ENCODE measurements at regions not wholly inside any gene's neighbourhood (a gene's known extent, or its start where the extent isn't known, plus 50 kb on each side); places are given as distances from the start of the nearest gene placed in this dataset.
A peak's percentile ranks its signal among the peaks of the same experiment; 100 is the strongest.

DNA sequence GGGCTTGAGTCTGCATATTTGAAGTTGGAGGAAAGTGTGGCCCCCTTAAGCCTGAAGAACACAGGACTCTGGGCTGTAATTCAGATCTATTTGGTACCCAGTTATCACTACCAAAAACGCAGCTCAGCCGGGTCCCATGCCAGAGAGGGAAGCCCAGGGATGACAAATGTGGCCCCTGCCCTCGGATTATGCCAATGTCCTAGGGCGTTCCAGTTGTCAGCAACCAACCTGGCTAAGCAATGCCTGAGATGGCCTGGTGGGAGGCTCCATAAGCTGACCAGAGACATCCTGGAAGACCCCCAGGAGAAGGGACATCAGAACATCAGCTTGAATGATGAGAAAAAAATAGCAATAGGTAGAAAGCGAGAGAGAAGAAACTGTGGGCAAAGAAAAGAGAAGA, 79.6 kb upstream of the UQCRFS1 start:
- no peak for DNase-seq (ENCODE audit: low spot score)

DNA sequence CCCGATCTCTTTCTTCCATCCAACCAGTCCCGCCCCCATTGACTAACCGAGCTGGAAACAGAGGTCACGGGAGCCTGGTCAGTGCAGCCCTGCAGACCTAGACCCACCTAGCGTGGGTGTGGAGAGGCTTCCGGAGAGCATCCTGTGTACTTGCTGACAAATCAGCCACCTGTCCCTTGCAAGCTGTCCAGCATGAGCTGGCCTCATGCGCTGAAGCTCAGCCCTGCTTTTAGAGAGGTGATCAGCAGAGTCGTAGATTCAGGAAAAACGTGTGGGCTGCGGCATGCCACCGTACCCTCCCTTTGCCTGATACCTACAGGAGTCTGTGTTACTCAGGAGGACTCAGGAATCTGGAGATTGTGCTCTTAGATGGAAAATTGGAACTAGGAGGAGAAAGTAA, 80.3 kb upstream of the UQCRFS1 start:
- DNase-seq (ENCODE audit: low spot score): no peak

DNA sequence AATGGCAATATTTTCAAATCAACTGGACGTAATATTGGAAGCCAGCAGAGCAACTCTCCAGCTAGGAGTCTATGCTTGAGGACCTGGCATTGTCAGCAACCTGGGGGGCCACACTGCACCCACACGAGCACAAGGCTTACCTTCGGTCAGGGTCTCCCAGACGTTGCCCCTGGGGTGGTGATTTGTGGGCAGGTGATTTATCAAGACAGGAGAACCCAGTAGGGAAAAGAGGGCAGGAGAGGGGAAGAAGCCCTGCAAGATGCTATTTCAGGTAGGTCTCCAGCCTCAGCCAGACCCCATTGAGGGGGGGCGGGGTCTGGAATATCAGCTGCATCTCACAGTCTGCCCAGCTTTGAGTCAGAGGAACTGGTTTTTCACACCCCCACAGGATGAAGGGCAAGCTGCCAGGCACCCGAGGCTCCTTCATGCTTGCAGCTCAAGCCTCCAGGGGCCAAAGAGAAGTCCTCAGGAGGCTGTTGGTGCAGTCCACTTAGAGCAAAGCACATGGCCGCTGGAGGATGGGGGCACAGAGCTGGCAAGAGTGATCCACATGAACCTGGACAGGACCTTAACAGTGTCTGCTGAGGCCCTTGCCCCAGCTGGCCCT, 80.9 kb upstream of the UQCRFS1 start:
- DNase-seq (ENCODE audit: low spot score): no peak

DNA sequence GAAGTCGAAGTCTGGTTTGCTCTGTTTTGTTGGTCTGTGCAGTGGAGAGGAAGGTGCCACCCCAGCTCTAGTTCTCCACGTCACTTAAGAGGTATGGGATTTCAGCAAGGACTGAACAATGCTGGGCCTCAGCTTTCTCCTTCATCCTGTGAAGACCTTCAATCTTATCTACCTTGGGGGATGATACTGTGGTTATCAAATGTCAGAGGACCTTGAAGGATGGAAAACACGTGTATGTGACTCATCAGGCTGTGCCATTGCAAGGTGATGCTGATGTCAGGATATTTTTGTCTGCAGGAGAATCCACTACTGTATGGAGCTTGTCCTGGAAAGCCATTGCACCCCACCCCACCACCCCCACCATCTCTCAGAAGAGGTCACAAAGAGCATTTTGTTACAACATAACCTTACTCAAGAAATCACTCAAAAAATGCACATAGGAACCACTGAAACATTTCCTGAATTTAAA, 81.4 kb upstream of the UQCRFS1 start:
- no peak for DNase-seq (ENCODE audit: low spot score)

DNA sequence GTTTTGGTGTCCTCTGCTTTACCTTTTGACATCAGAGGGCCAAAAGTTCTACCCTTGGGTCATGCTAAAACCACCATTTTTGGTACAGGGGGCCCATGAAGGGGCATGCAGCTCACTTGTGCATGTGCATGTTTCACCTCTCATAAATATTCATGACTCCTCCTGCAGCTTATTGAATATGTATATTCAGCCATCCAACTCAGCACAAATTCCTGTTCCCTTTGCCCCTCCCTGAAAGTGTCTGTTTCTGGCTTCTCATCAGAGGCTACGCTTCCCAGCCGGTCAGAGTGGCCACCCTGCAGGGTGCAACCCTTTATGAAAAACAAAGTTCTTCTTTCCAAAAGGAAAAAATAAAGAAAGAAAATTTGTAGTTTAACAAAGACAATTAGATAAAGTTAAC, 82.3 kb upstream of the UQCRFS1 start:
- DNase-seq (ENCODE audit: low spot score): no peak

- DNase-seq (ENCODE audit: low spot score): no peak
Measured at GRCh38 chr19:29297381-29297780, 84.4 kb upstream of the UQCRFS1 start.

- no peak for DNase-seq (ENCODE audit: low spot score)
Measured at GRCh38 chr19:29299416-29300380, 86.7 kb upstream of the UQCRFS1 start.

DNA sequence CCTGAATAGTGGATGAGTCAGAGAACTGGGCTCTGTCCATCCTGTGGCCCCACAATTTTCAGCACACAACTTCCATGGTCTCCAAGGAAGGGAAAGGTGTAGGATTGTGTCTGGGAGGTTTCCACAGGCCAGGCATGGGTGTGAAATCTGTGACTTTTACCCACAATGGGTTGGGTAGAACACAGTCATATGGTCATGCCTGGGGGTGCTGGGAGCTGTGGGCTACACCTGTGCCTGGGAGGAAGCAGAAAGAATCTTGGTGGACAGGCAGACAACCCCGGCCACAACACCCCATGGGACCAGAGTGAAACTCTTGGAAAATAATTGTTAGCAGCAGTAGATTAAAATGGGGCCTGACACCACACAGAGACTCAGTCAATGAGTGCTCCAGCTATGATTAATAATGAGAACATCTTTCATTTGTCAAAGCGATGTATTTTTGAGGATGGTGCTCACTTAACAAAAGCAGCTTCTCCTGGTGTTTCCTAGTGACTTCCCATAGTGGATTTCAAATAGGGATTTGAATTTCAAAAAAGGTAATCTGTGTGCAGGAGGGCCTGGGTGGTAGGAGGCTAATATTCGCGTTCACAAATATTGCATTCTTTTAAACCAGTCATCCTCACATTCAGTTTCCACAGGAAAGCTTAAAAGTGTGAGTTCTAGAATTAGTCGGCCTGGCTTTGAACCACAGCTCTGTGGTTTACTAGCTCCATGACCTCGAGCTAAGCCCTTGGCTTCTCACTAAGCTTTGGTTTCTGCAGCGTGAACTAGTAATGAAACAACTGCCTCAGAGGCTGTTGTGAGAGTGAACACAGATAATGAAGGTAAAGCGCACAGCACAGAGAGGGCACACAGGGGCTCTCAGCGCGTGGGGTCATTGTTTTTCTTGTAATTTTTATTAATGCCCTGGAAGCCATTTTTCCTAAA, 89.3 kb upstream of the UQCRFS1 start:
- no peak for DNase-seq (ENCODE audit: low spot score)

DNA sequence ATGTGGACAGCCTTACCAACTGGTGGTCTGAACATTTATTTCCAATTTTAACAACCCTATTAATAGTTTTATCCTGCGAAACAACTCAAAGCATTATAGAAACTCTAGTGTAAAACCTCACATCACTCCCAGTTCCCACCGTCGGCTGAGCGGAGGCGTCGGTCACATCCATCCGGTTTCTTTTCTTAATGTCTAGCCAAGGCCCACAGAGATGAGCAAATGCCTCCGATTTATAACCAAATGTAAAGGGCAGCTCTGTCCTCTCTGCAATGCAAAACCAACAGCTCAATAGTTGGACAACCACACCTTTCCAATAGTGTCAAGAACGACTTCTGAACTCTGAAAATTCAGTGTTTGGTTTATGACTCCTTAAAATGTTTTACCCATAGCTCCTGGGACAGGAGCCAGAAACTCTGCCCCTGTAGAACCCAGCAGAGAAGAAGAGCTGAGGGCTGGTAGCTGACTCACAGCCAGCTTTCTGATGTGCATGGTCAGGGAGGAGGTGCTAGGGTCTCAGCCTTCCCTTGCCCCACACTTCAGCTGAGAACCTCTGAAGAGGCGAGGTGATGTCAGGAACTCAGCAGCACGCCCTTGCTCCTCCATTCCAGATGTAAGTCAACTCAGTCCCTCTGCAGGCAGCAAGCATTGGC, 90.2 kb upstream of the UQCRFS1 start:
- no peak for DNase-seq (ENCODE audit: low spot score)

DNA sequence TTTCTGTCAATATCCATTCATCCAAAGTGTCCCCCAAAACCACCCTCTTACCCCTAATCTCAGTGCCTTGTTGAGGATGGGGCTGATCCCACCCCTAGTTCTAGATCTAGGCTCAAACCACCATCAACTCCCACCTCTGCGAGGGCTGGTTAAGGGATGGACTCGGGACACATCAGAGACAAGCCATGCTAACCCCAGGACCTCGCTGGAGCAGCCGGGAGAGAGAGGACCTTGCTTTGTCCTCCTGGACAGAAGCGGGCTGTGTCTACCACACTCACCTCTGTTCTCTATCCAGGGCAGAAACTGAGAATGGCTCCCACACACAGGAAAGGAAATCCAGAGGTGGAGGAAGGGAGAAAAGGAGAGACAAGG, 90.8 kb upstream of the UQCRFS1 start:
- no peak for DNase-seq (ENCODE audit: low spot score)

DNA sequence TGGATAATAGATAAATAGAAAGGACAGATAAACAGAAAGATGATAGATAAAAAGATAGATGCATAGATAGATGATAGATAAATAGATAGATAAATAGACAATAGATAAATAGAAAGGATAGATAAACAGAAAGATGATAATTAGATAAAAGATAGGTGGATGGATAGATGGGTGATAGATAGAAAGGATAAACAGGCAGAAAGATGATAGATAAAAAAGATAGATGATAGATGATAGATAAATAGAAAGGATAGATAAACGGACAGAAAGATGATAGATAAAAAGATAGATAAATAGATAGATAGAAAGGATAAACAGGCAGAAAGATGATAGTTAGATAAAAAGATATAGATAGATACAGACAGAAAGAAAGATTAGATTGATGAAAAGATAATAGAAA, 92.3 kb upstream of the UQCRFS1 start:
- no peak for DNase-seq (ENCODE audit: low spot score)

GRCh38 chr19:29308977-29309590, 96.1 kb upstream of the UQCRFS1 start:
- peak; percentile 59 for DNase-seq (ENCODE audit: low spot score)

DNA sequence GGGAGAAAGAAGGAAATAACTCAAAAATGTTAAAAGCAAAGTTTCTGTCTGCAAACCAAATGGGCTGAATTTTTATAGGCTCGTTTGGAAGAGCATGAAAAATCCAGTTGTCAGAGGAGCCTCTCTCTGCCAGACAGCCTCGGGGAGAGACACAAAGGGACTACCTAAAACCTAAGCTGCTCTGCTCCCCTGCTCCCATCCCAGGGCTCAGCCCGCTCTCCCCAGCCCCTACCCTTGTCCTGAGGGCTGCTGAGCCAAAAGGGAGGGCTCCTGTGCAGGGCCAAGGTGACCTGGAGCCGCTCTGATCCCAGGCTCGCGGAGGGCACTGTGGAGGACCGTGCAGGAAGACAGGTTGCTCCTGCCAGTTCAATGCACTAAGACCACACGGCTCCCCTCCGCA, 96.7 kb upstream of the UQCRFS1 start:
- no peak for DNase-seq (ENCODE audit: low spot score)

DNA sequence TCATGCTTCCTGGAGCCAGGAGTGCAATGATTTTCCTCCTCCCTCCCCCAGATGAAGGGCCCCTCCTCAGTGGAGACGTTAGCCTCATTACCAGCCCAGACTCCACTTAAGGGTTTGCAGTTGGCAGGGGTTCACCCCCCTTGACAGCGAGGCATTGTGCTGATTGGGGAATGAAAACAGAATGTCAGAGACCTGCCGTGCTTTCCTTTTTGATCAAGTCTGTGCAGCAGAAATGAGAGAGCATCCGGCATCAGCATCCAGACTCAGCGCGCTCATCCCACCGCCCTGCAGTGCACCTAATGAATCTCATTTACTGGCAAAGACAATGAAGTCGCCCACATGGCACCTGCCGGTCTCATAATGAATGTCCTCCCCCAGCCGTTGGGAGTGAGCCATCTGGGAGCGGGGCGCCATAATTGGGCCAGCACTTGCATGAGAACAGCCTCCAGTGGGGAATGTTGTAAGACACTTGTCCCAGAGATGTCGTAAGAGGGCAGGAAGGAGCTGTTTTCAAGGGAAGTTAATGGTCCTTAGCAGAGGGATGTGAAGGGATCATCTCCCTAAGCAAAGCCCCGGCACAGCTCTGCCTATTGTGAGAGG, 98.3 kb upstream of the UQCRFS1 start:
- DNase-seq (ENCODE audit: low spot score): no peak

DNA sequence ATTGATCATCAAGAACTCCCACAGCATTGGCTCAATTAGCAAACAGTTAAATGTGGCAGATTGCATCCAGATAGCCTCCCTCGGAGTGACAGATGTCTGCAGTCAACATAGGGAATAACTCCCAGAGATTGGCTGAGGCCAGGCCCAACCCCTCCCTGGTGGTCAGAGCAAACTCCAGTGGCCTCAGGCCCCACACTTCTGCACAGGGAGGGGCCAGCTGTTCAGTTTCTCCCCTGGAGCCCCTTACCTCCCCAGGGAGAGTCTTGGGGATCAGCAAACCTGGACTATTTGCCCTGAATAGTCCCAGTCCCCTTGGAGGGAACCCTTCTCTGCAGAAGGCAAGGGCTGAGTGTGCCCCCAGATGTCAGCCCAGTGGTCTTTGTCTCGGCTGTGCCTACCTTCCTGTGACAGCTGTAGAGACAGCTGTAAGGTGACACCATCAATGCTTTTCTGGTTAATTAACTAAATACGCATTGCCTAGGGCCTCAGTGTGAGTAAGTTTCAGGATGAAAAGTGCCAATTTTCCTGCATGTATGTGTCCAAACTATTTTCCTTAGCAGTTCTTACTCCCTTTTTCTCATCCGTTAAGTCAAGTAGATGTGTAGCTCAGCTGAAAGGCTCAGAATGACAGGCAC, 102.7 kb upstream of the UQCRFS1 start:
- DNase-seq (ENCODE audit: low spot score): no peak

DNA sequence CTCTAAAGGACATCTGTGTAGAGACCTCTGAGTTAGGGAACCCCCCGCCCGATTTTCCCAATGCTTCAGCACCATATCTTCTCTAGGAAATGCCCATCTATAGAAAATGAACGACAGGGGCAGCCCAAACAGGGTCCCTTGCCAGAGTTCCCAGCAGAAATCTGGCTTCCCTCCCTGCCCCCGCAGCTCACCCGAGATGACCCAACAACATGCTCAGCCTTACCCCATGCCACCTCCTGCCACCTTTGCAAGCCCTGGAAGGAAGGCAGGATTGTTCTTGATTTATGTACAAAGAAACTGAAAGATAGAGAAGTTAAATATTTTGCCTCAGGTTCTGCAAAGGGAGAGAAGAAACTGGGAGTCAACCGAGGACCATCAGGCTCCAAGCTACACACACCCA, 105.6 kb upstream of the UQCRFS1 start:
- no peak for DNase-seq (ENCODE audit: low spot score)

DNA sequence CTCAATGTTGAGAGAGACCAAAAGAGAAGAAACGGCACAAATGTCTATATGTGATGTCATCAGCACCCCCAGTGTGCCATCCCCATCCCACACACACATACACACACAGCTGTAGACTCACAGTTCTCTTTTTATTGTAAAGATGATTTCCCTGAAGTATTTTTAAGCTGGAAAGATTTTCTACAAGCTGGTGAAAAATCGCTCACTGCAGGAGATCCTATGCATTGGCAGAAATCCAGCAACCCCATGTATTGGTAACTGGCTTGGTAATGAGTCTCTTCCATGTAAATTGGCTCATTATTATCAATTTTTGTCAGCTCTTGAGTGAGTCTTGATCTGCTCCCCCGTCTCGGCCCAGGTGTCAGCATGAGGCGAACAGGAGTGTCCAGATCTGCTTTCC, 107.1 kb upstream of the UQCRFS1 start:
- DNase-seq (ENCODE audit: low spot score): no peak

DNA sequence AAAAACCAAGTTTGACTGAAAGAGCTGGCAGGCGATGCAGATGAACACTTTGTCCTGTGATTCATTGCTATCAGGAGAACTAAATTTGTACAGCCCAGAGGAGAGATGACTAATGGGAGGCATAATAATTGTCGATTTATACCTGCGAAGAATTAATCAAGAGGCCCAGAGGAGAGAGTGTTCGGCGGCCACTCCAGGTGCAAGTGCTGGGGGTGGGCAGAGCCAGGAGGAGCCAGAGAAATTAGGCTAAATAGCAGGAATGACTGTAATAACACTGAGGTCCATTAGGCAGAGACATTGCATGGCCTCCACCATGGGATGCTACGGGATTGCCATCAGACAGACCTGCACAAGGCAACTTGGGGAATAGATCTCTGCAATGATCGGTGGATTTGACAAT, 107.7 kb upstream of the UQCRFS1 start:
- no peak for DNase-seq (ENCODE audit: low spot score)

- DNase-seq (ENCODE audit: low spot score): no peak
Measured at GRCh38 chr19:29321116-29321515, 108.2 kb upstream of the UQCRFS1 start.

GRCh38 chr19:29323021-29323430, 110.1 kb upstream of the UQCRFS1 start:
- DNase-seq (ENCODE audit: low spot score): no peak

All from iPS-NIHi11 (cell line).